SHP77 treated with DMSO at 0.1 percent for 48 hours (cell line): ENCODE measurements at regions not wholly inside any gene's neighbourhood (a gene's known extent, or its start where the extent isn't known, plus 50 kb on each side); places are given as distances from the start of the nearest gene placed in this dataset.

Source experiments
- DNase-seq: peaks from one replicate; lab custom pipeline; 2025; lab: John Stamatoyannopoulos, UW

DNA sequence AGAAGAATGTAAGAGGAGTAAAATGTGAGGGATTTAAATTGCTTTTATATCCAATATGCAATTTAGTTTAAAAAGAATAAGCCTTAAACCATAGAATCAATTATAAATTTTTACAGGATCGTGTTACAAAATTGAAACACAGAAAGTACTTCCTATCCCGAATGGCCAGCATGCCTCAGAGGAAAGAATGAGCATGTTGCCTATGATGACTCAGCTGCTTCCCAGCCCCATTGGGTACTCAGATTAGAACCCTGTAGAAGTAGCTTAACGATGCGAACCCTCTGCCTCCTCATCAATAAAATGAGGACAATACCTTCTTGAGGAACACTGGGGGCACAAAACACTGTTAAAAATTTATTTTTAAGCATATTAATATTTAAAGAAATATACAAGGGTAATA, 113.4 kb upstream of the CDK1 start:
- DNase-seq = no peak

DNA sequence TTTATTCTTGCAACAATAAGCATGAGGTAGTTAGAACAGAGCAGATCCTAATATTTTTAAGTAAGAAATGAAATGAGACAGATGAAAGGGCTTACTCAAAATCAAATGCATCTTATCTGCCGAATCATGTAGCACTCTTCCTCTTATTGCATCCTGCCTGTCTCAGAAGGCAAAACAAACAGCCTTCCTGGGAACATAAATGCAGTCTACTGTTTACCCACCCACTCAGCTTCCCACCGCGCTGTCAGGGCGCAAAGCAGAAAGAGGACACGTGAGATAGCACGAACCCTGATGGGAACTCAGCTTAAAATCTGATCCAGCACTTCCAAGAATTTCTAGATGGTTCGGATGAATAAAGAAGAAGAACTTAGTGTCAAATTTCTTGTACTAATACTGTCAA, 114.4 kb upstream of the CDK1 start:
- DNase-seq = peak; percentile 4

DNA sequence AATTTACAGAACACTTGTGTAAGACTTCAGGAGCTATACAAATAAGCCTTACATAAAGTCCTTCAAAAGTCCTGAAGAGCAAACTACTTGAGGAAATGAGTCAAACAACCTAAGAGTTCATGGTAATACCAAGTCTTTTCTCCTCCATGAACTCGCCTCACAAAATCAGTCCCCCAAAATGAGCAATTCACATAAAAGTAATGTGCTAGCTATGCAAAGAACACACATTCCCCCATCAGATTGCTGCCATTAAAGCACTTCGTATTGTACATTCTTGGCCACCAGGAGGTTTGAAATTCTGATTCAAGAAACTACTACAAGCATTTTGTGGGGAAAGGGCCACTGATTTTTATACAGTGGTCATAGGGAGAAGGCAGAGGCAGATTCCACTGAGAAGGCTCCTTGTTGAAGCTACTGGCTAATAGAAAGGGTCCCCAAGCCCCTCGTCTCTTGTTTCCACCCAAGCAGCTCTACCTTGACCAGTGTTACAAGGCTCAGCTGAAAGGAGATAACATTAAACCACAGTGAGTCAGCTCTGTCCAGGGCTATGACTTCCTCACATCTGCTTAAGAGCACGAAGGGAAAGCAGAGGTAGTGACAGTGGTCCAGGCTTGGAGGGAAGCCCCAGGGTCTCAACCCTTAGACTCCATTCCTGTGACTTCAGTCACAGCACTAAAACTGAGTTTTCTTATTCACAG, 115.2 kb upstream of the CDK1 start:
- DNase-seq = no peak

DNA sequence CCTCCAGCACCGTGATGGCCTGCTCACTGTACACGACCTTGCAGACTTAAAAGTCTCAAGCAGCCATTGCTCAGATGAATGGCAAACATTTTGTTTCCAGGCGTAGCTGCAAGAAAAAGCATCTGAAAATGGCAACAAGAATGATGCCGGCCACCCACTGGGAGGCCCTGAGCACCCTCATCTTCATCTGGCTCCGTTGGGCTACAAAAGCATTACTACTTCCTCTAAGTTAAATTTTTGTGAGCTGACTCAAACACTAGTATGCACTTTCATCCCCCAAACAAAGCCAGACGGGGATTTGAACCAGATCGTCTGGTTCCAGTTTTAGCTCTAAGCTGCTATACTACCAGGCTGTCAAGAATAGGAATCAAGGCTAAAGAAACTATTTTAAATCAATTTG, 116.6 kb upstream of the CDK1 start:
- DNase-seq = no peak

DNA sequence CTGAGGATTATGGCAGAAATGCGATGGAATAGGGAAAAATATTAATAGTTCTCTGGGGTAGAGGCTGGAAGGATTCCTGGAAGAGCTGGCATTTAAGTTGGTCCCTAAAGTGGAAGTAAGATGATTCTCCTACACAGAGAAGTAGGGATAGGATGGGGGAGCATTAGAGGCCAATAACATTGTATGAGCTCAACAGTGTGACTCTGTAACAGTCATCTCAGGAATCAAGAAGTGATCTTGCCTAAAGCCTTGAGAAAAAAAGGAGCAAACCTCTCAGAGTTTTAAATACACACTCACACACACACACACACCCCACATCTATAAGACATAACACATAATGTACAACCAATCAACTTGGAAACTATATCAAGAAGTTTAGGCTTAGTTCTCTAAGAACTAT, 117.7 kb upstream of the CDK1 start:
- DNase-seq = no peak

DNA sequence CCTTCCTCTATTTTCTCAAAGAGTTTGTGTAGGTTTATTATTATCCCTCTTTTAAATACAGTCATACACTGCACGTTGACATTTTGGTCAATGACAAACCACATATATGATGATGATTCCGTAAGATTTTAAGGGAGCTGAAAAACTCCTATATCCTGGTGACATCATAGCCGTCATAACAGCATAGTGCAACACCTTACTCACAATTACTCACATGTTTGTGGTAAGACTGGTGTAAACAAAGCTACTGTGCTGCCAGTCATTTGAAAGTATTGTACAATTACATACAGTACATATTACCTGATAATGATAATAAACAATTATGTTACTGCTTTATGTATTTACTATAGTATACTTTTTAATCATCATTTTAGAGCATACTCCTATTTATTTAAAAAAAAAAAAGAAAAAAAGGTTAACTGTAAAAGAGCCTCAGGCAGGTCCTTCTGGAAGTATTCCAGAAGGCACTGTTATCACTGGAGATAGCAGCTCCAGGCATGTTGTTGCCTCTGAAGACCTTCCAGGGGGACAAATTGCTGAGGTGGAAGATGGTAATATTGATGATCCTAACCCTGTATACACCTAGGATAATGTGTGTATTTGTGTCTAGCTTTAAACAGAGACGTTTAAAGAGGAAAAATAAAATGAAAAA, 123.3 kb upstream of the CDK1 start:
- no peak for DNase-seq

DNA sequence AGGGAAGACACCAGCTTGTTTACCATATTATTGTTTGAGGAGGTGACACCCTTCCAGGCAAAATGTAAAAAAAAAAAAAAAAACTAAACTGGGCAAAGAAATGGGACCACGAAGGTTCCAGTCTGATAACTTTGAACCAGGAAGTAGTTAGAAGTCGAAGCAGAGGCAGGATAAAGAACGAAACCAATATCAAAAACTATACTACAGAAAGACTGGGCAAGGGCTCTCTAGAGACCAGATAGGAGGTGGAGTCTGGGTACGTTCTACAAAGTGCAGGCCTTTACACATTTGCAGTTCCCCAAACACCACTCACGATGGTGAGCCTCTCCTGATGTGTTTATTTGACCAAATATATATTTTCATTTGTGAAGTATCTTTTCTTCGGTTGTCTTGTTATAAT, 125.7 kb upstream of the CDK1 start:
- DNase-seq = no peak

DNA sequence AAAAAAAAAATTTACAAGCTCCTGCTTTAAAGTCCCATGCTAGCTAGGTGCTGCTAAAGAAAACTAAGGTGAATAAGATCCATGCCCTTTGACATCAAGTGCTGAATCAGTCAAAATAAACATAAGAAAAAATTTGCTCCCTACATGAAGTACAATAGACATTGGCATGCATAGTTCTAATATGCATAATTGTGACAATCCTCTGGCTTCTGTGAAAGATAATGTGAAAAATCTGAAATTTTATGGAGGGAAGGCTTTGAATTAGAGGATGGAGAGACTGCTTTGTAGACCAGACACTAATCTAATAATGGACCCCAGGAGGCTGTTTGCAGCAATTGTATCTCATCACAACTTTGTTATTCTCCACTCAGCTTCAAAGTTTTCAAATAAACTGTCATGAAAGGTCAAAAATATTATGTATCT, 127.9 kb upstream of the CDK1 start:
- DNase-seq = no peak

DNA sequence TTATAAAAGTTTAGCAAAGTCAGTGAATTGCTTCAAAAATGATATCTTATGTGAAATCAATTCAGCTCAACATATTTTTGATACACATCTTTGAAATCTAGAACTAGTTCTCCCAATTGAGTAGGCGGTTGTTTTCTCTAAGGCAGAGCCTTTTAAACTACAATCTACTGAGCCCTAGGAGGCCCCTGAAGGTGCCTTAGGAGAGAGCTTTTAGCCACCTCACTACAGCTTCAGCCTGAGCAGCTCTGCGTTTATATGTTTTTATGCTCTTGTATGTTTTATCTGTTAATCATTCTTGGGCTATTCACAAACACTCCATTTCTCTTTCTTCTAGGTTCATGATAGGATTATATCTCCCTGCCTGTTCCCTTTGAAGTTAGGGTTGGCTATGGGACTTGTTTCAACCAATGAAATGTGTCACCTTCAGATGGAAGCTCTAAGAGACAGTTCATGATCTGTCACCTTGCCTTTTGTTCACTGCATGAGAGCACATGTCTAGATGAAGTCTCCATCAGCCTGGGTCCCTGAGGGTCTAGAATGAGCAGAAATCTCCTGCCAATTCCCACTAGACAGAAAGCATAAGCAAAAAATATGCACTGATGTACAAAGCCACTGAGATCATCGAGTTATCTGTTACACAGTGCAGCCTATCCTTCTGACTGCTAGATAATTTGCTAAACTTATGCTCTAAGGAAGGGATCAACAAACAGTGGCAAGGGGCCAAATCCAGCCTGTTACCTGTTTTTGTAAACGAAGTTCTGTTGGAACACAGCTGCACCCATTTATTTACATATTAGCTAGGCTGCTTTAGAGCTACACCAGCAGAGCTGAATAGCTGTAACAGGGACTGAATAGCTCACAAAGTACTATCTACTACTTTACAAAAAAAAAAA, 128.5 kb upstream of the CDK1 start:
- DNase-seq = no peak

DNA sequence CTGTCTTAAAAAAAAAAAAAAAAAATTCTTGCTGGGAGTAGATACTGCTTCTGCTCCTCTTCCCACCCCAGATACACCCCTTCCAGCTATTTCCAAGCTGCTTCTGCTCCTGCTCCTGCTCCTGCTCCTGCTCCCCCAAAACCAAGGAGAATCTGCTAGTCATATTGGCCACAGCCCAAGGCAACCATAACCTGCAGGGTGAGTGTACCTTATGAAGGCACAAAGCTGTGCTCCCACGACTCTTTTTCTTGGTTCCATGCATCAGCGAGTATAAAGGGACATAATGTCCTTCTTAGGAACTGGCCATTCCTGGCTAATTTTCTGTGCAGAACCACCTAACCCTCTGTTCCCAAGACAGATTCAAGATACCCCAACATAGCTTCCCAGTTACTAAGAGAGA, 129.5 kb upstream of the CDK1 start:
- DNase-seq = no peak

DNA sequence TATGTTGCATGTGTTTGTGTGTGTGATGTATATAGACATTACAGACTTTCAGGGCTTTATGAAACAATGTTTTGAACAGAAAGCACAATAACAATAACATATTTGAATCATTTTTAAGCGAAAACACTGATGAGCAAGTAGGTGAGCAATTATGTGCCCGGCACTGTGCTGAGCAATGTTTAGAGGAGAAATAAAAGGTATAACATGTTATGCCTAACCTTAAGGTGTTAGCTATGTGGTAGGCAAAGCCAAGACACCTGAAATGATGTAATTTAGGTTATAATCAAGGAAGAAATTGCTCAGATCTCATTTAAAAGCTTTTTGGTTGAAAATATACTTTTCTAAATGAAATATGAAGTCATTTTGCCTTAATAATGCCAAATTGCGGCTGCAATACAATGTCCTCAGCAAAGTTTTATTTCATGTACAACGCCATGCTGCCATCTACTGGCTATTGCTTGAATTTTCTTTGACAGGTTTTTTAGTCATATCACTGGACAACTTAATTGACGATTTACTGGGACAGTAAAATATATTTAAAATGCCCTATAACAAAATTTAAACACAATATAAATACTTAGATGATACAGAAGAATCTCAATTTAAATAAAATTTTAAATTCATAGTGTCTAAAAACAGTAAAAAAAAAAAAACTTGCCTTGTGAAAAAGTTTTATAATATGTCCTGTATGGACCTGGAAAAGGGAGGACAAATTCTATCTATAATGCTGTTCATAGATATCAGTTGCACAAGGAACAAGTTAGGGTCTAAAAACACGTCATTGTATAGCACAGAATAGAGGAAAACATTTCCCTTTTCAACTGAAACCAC, 131.1 kb upstream of the CDK1 start:
- no peak for DNase-seq

DNA sequence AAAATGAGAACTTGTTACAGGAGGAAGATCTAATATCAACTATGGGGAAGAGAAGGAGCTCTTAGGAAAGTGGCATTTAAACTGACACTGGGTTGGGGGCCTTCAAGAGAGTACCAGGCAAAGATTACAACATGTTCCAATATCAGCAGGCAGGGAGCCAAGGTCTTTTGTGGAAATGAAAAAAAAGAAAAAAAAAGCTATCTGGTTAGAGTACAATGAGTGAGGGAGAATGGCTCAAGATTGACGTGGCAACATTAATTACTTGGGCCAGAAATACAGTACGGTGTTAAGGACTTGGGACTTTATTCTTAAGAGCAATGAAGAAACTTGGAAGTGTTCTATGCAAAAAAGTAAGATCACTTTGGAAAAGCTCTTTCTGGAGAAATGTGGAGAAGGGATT, 132.3 kb upstream of the CDK1 start:
- DNase-seq = no peak

DNA sequence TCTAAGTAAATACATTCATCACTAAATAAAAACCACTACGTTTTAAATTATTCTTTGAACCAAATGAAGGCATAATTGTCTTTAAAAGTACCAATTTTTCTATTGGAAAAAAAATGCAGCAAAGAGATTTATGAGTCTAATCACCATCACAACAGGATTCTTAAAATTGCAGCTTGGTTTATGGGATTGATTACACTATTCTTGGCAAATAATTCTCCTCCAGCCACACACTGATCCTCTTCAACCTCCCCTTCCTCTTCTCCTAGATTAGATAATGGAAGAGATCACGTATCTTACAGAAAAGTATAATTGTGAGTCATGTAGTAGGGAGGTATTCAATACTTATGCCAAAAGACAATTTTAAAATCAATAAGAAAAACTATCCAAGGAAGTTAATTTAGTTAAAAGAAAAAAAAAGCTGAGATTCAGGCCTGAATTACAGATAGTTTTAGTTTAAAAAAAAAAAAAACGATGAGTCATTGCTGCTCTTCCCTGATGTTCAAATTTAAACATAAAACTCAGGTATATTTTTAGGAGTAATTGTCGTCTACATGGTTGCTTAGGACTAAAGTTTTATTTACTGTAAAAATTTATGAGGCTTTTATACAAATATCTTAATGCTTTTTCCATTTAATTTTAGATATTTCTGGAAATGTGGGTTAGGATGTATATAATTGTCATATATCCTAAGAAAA, 133.7 kb upstream of the CDK1 start:
- no peak for DNase-seq

DNA sequence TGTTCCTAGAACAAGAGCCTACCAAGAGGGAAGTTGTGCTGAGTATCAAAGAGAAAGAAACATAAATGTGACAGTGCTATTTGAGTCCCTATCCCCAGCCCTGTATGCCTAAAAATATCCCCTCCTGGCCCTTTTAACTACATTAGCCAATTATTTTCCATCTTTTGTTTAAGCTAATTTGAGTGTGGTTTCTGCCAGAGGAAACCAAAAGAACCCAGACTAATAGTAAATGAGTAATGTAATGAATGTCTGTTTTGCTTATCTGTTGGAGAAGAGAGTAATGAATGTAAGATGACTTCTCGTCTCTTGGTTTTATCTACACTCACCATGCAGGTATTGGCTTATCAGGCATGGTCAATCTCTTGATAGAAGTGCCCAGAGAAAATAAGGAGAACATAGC, 134.4 kb upstream of the CDK1 start:
- DNase-seq = no peak

DNA sequence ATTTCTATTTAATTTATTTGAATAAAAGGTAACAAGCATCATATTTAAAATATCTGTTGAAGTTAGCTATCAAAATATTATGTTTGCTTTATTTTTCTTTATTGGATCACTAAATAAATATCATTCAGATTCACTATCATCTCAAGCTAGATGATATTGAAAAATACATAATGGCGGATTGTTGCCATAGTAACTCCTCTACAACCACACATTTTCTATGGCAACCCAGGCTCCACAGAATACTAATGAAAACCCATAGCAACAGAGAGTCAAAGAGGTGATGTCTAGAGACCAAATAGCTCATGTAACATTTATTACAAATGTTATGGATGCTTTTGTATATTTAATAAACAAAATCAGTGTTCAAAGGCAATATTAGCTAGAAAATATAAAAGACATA, 148.9 kb upstream of the CDK1 start:
- no peak for DNase-seq

DNA sequence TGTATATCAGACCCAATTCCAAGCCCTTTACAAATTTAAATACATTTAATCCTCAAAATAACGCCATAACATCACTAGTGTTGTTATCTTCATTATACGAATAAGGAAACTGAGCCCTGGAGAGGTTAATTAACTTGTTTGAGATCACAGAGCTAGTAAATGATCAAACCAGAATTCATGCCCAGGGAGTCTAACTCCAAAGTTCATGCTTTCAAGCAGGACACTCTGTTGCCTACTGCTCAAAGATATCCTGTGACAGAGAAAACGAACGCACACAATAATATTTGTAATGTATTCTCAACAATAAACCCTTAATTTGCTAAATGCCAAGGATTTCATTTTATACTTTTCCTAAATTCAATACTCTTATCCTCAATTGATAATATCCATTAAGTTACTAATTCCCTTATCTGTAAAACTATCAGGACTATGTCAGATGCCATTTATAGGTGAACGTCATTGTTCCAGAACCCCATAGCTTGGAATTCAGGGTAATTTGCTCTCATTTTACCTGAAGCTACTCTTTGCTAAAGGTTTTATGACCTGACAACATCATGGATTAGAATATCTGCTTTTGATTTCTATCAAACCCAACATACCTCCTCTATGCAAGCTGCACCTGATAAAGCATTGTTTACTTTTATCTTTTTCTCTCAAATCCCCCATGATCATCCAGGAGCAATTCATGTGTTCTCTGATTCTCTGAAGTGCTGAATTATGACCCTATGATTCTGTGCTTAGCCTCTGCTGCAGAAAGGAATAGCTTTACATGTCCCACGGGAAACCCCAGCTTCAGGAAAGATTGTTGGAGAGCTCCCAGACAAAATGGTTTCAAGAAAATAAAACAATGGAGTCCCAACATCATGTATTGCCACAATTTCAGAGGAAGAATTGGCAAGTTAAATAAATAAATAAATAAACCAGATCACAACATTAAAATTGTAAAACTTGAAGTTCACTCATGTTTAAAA, 150.2 kb upstream of the CDK1 start:
- no peak for DNase-seq

DNA sequence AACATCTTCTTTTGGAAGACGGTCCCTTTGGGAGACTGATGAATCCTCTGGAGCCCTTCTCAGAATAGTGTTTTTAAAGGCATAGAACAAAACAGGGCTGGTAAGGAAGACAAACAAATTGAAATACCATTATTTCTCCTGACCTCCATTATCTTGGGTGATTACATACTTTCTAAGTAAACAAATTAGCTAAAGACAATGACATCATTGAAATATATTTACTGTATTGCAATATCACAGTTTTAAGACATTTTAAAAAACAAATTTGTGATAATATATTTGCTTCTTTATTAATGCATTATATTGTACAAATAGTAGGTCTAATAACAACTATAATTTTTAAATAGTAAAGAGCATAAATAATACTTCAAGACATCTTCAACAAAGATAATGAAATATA, 152.2 kb upstream of the CDK1 start:
- DNase-seq = no peak

DNA sequence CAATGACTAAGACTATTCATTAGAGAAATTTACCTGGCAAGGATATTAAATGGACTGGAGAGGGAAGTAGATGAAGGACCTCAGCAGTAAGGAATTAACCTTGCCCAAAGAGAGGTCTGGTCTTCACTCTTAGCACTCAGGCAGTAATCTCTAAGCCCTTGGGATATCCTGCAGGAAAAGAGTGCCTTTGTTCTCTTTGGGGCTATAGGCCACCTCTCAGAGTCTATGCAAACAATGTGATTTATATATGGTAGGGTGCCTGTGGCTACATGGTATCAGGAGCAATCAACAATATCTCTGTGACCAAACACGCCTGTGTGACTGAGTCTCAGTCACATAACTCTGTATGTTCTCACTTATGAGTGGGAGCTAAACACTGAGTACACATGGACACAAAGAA, 154.7 kb upstream of the CDK1 start:
- no peak for DNase-seq

DNA sequence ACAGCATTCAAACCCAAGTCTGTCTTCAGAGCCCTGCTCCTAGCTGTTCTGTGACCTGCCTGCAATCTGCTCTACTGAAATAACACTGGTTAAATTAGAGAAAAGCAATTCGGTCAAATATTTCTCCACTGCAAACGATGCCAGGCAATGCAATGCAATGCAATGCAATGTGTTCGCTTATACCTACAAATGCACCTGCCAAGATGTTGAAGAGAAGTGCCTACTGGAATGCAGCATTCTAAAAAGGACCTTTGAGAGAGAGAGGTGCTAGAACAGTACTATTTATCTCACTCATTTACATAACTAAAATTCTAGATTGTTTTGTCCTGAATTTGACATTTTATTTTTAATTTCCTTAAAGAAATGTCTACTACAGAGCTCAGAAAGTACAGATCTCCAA, 157.3 kb upstream of the CDK1 start:
- no peak for DNase-seq

DNA sequence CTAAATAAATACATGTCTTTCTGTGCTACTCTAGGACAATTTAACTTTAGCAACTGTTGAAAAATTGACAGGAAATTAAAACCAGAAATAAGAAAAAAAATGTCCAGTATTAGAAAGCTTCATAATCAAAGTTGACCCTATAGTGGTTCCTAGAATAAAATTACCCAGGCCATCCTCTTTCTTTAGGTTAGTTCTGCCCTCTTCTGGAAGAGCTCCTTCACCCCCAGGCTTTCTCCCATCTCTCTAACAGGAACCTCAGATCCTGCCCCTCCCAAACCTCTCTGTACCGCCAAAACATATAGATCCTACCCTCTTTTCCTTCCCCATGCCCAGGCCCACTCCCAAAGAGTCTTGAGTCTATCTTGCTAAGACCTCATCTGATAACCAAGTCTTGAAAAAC, 159.4 kb upstream of the CDK1 start:
- no peak for DNase-seq
